ENCODE measurements at regions not wholly inside any gene's neighbourhood (a gene's known extent, or its start where the extent isn't known, plus 50 kb on each side); places are given as distances from the start of the nearest gene placed in this dataset.

GRCh38 chr6:126148853-126149252 is 162.5 kb downstream of the TRMT11 start:
- DNase-seq = no peak

- no peak for DNase-seq
Measured at GRCh38 chr6:126152372-126152745, 166.0 kb downstream of the TRMT11 start.

GRCh38 chr6:126153661-126154060 is 167.3 kb downstream of the TRMT11 start:
- DNase-seq = no peak

- no peak for DNase-seq
Measured at GRCh38 chr6:126156973-126157372, 170.6 kb downstream of the TRMT11 start.

DNA sequence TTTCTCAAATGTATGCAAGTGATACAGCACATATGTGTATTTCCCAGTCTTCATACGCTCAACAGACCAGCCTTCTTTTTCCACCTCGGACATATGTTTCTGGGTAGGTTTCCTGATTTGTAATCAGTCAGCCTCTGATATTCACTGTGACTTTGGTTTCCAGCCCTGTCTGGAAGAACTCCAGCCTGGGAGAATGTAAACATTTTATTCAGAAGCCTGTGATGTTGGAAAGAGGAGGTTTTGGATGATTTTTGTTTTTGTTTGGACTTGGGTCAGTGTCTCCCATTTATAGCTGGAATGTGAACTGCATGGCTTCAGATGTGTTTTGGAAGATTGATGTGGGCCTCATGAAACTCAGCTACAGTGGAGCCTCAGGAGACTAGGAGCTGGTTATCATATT is 172.2 kb upstream of the CENPW start:
- DNase-seq = no peak

GRCh38 chr6:126170433-126170832 is 169.5 kb upstream of the CENPW start:
- no peak for DNase-seq

DNA sequence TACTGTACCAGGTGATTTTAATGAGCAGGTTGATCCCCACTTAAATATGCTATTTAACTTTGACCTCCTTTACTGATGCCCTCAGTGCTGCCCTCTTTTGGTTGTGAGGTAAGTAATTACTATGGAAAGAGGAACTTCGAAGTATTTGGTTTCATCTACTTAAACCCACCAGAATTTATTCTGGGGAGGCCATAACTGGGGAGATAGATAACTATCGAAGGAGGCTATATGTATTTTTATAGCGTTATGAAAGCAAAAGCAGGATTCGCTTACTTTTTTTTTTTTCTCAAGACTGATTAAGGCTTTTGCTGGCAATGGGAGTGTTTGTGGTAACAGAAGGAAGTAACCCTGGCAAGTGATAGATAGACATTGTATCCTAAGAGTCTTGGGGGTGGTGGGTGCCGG is 168.9 kb upstream of the CENPW start:
- DNase-seq = no peak

GRCh38 chr6:126172131-126172530 is 167.8 kb upstream of the CENPW start:
- no peak for DNase-seq

GRCh38 chr6:126173265-126173664 is 166.7 kb upstream of the CENPW start:
- no peak for DNase-seq

- no peak for DNase-seq
Measured at GRCh38 chr6:126174697-126175096, 165.2 kb upstream of the CENPW start.

GRCh38 chr6:126175251-126175650 is 164.7 kb upstream of the CENPW start:
- no peak for DNase-seq

DNA sequence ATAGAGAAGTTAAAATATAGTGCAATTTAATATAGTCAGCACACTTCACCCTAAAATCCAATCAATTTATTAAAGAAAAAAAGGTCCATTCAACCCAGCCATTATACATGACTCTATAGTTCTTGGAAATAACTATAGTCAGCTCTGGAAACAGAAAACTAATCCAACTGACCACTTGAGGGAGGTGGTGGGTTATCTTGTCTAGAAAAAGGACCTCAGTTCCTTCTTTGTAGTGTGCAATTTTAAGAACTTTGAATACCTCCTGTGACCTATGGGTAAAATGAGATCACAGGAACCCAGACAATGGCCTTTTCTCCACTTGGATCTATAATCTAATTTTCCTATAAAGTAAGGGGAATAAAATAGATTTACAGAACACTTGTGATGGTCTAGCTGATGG is 163.6 kb upstream of the CENPW start:
- no peak for DNase-seq

GRCh38 chr6:126180585-126180984 is 159.3 kb upstream of the CENPW start:
- no peak for DNase-seq

- DNase-seq = no peak
Measured at GRCh38 chr6:126181173-126181741, 158.7 kb upstream of the CENPW start.

GRCh38 chr6:126181890-126182289 is 158.0 kb upstream of the CENPW start:
- DNase-seq = no peak

DNA sequence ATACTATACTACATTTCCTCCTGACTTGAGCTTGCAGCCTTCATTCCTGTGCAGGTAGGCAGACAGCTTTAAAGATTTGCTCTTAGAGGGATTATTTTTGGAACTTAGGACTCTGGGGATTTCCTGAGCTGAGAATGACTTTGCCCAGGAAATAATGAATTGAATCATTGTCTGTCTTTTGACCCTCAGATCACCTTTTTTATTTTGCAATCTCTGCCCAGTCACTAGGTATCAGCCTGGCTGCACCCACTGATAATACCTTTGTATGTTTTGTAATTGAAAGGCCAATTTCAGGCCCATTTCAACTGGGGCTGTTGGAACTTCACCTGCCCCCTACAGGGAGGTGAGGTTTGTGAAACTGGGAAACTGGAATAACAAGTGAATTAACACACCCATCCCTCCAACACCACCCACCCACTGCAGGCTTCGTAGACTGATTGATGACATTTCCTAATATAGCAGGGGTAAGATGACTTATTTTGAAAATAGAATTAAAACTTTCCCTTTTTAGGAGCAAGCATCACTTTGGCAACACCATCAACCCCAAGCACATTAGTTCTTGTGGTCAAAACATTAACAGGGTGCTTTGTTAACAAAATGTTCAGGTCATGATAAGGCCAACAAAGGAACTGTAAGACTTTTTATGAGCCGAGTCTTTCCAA is 157.1 kb upstream of the CENPW start:
- no peak for DNase-seq

DNA sequence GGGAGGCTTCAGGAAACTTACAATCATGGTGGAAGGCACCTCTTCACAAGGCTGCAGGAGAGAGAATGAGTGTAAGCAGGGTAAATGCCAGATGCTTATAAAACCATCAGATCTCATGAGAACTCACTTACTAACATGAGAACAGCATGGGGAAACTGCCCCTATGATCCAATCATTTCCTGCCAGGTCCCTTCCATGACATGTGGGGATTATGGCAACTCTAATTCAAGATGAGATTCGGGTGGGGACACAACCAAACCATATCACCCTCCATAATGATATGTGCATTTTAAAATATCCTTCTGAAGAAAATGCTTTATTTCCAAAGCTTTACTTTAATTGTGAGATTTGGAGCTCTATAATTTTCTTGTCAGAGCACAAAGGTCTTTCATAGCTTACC is 154.1 kb upstream of the CENPW start:
- no peak for DNase-seq

DNA sequence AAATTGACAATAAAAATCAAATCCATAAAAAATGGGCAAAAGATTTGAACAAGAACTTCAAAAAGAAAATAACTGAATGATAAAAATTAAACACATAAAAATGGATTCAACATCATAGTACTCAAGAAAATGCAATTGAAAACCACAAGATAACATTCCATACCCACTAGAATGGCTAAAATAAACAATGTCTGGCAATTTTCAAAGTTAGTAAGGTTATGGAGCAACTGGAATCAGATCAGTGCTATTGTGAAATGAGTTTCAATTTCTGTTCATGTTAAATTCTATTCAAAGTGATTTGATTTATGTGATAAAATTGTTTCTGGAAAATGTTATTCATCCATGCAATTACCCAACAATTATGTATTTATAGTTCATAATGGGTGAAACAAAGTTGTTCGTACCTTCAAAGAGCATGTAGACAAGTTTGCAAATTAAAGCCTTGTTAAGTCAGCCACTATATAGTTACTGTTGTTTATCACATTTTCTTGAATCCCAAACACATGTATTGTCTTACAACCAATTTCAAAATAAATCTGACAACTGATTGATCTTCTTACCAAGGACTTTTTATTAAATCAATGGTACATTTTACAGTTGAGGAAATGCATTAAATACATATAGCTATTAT is 151.5 kb upstream of the CENPW start:
- DNase-seq = no peak

GRCh38 chr6:126195625-126196236 is 144.2 kb upstream of the CENPW start:
- no peak for DNase-seq

DNA sequence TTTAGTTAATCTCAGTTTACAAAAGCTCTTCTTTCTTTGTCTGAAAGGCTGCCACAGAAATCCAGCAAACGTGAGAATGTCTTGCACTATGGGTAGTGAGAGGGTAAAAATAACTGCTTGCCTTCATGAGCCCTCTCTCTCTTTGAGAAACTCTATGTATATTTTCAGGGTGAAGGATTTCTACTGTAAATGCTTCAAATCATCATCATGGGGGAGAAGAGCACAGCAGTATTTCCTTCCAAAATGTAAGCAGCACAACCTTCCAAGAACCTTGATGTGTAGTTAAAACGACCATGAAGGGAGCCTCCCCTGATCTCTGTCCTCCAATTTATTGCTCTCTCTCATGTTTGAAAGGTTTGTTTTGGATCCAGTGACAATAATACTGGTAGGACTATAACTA is 141.3 kb upstream of the CENPW start:
- DNase-seq = peak; percentile 28

GRCh38 chr6:126199466-126199865 is 140.4 kb upstream of the CENPW start:
- no peak for DNase-seq

GRCh38 chr6:126202707-126203106 is 137.2 kb upstream of the CENPW start:
- no peak for DNase-seq

DNA sequence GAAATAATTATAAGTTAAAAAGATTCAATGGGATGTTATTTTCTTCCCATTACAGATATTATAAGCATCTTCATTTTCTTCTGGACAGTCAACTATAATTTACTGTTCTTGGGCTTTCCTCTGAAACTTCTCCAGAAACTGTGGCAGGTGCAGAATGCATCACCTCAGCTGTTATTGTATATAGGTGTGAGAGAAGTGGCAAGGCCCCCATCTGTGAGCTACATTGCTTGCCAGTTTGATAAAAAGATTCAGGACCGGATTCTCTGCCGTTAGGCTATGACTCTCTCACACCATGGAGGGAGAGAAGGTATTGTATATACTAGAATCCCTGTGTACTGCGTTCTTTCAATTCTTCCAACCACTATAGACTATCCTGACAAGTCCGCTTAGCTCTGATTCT is 135.8 kb upstream of the CENPW start:
- DNase-seq = no peak

DNA sequence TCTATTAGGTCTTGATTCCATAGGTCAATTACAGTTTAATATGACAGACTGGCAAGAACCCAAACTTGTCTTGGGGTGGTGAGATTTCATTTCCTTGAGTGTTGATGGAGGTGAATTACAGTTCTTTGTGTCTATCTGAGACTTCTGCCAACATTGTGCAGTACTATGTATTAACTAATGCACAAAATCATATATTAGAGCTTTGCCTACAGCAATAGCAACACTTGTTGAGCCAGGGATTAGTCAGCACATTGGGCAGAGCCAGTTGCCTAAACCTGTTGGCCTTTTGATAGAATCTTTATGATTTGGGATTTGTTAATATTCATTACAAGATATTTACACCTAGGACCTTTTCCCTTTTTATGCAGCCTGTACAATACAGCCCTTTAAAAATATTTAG is 135.3 kb upstream of the CENPW start:
- no peak for DNase-seq

Data from right kidney (tissue), 1 donor.